Ectodermal cell (in vitro differentiated cells): ENCODE measurements at regions not wholly inside any gene's neighbourhood (a gene's known extent, or its start where the extent isn't known, plus 50 kb on each side); places are given as distances from the start of the nearest gene placed in this dataset.

Source experiments
- H3K27ac ChIP-seq: 2 replicates; pipeline ENCODE4 v1.7.0; 2013; ENCODE audit warnings: mild to moderate bottlenecking, low read depth, low read length; ENCODE audit not compliant: insufficient read depth, poor library complexity, severe bottlenecking
- H3K27me3 ChIP-seq: 2 replicates; pipeline ENCODE4 v1.7.0; 2013; ENCODE audit warnings: mild to moderate bottlenecking, low read length; ENCODE audit not compliant: insufficient read depth, control insufficient read depth, poor library complexity, severe bottlenecking
- H3K36me3 ChIP-seq: one replicate; pipeline ENCODE4 v1.7.0; 2013; ENCODE audit warnings: low read length; ENCODE audit not compliant: control insufficient read depth, insufficient read depth
- H3K4me1 ChIP-seq: one replicate; pipeline ENCODE4 v1.7.0; 2013; ENCODE audit warnings: low read length; ENCODE audit not compliant: control insufficient read depth, insufficient read depth
- H3K4me3 ChIP-seq: 2 replicates; pipeline ENCODE4 v1.7.0; 2013; ENCODE audit warnings: low read depth, low read length, control low read depth; ENCODE audit not compliant: insufficient read depth
- H3K9me3 ChIP-seq: 2 replicates; pipeline ENCODE4 v1.7.0; 2013; ENCODE audit warnings: mild to moderate bottlenecking, low read length, moderate library complexity; ENCODE audit not compliant: control insufficient read depth
- WGBS, 2 experiments: methylation state at CpG; one replicate each; pipeline ENCODE4 v1.1.7; 2013; ENCODE audit warnings: missing lambda C conversion rate in 2 of 2; 5-methylcytosine and 5-hydroxymethylcytosine counted together

- WGBS, 2 experiments: 81 to 94% methylated on average over 4 of the region's 4 CpGs
Observed at GRCh38 chr18:78711971-78712370, 267.6 kb upstream of the SALL3 start.

DNA sequence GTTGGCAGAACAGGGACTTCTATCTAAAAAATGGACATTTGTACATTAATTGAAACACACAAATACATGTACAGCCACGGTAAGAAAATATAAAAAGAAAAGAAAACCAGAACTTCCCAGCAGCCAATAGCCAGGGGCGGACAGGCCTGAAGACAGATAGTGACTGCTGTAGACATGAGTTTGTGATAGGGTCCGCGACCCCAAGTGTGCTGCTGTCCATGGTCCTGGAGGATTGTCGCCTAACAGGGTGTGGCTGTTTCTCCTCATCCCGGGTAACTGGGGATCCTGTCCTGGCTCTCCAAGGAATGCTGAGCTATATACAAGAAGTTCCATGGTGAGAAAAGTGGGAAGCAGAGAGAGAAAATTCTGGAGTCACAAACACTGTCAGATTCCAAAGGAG lies 266.5 kb upstream of the SALL3 start:
- Histone ChIP-seq H3K27ac (no peak overlapping the region), H3K27me3 (no peaks in the 10 kb centered on the region), H3K4me1 (no peaks in the 10 kb centered on the region), H3K4me3 (no peak overlapping the region), H3K36me3 (no peaks in the 10 kb centered on the region), H3K9me3 (no peaks in the 10 kb centered on the region)
- WGBS, 2 experiments: 34 to 38% methylated on average over 5 to 6 of the region's 6 CpGs

More at GRCh38 chr18:78711971-78712370, 267.6 kb upstream of the SALL3 start:
- Histone ChIP-seq H3K4me3 (no peak overlapping the region), H3K9me3 (no peaks in the 10 kb centered on the region), H3K27ac (no peak overlapping the region), H3K36me3 (no peaks in the 10 kb centered on the region), H3K27me3 (no peaks in the 10 kb centered on the region), H3K4me1 (no peaks in the 10 kb centered on the region)

DNA sequence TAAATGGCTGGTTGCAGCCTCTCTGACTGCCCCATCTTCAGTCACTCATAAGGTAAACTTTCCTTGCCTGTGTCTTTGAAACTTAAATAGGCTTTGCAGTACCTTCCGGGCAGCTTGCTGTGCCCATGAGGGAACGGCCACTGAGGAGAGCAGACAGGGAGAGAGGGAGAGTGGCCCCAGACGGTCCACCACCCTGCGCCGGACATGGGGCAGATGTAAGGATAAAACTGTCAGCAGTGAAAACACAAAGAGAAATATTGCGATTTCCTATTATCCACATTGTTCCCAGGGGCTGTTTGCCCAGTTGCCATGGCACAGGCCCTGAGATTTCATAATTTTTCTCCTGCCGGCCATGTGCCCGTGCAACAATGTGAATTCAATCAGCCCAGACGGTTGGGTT lies 265.9 kb upstream of the SALL3 start:
- Histone ChIP-seq H3K27ac (no peak overlapping the region), H3K9me3 (no peaks in the 10 kb centered on the region), H3K4me1 (no peaks in the 10 kb centered on the region), H3K4me3 (no peak overlapping the region), H3K36me3 (no peaks in the 10 kb centered on the region), H3K27me3 (no peaks in the 10 kb centered on the region)
- WGBS, 2 experiments: 91 to 94% methylated on average over 9 of the region's 9 CpGs

DNA sequence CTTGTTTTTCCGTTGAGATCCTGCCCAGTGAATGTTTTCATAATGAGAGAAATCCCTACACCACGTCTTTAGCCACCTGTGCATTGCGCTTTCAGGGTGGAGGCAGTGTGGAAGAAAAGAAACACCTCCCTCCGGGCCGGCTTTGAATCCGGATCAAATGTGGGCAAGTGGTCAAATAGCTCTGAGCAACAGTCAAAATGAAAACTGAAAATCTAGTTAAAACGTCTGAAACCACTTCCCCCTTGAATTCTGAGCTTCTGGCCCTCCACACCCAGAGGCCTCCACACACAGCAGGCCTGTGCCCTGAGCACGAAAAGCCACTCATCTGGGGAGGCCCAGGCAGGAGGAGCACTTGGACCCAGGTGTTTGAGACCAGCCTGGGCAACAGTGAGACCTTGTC lies 263.6 kb upstream of the SALL3 start:
- no peaks in the 10 kb centered on the region for H3K9me3 ChIP-seq
- WGBS, 2 experiments: 88 to 91% methylated on average over 8 of the region's 8 CpGs
- no peak overlapping the region for H3K27ac ChIP-seq
- no peak overlapping the region for H3K4me3 ChIP-seq
- no peaks in the 10 kb centered on the region for H3K27me3 ChIP-seq
- H3K36me3 ChIP-seq: no peaks in the 10 kb centered on the region
- H3K4me1 ChIP-seq: peaks cover 6% of the 10 kb centered on the region

DNA sequence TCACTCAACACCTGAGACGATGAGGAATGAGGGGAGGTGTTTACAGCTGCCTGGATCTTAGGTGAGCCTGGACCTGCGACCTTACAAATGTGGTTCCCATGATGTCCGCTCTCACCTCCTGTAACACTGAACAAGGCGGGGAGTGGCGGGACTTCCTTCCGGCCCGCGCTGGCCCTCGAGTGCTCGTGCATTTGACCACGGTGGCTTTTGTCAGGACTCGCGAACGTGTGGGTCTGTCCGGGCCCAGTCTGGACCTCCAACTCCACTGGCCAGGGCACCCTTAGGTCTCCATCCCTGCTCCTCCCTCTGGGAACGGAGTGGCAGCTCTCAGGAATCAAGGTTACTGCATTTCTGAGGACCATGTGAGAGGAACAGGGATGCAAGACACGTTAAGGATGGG lies 263.0 kb upstream of the SALL3 start:
- H3K4me1 ChIP-seq: peaks cover 11% of the 10 kb centered on the region
- peaks cover 4% of the 10 kb centered on the region for H3K27me3 ChIP-seq
- no peak overlapping the region for H3K27ac ChIP-seq
- 94 to 95% methylated on average over 17 of the region's 17 CpGs for WGBS, 2 experiments
- no peaks in the 10 kb centered on the region for H3K9me3 ChIP-seq
- no peak overlapping the region for H3K4me3 ChIP-seq
- no peaks in the 10 kb centered on the region for H3K36me3 ChIP-seq

- H3K4me3 ChIP-seq: no peak overlapping the region
- H3K27ac ChIP-seq: no peak overlapping the region
- H3K27me3 ChIP-seq: peaks cover 9% of the 10 kb centered on the region
- 90 to 91% methylated on average over 37 of the region's 37 CpGs for WGBS, 2 experiments
- H3K4me1 ChIP-seq: peaks cover 12% of the 10 kb centered on the region
- no peaks in the 10 kb centered on the region for H3K36me3 ChIP-seq
- H3K9me3 ChIP-seq: no peaks in the 10 kb centered on the region
Observed at GRCh38 chr18:78717051-78717765, 262.4 kb upstream of the SALL3 start.

DNA sequence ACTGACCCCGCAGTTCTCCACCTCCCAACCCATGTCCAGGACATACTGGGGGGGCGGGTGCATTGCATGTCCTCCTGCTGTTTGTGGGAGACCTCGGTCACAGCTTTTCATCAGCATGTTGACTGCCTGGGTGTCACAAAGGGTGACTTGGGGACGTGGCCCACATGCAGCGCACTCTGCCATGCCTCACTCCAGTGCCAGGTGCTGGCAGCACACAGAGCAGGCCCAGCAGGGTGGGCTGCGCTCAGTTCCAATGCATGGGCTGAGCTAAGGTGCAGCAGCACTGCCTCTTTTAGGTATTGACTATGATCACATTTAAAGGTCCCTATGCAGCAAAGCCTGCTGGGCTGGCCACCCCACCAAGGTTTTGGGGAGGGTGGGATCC lies 261.9 kb upstream of the SALL3 start:
- Histone ChIP-seq H3K36me3 (no peaks in the 10 kb centered on the region), H3K27me3 (peaks cover 9% of the 10 kb centered on the region), H3K4me1 (peaks cover 12% of the 10 kb centered on the region), H3K4me3 (no peak overlapping the region), H3K27ac (no peak overlapping the region), H3K9me3 (no peaks in the 10 kb centered on the region)
- 93 to 94% methylated on average over 6 of the region's 6 CpGs for WGBS, 2 experiments

- 90 to 94% methylated on average over 11 of the region's 11 CpGs for WGBS, 2 experiments
- no peaks in the 10 kb centered on the region for H3K36me3 ChIP-seq
- no peak overlapping the region for H3K27ac ChIP-seq
- H3K9me3 ChIP-seq: no peaks in the 10 kb centered on the region
- no peak overlapping the region for H3K4me3 ChIP-seq
- H3K27me3 ChIP-seq: peaks cover 9% of the 10 kb centered on the region
- H3K4me1 ChIP-seq: peaks cover 12% of the 10 kb centered on the region
Observed at GRCh38 chr18:78719821-78720220, 259.8 kb upstream of the SALL3 start.

GRCh38 chr18:78720456-78721237 lies 259.0 kb upstream of the SALL3 start:
- Histone ChIP-seq H3K9me3 (no peaks in the 10 kb centered on the region), H3K27me3 (peaks cover 9% of the 10 kb centered on the region), H3K4me3 (no peak overlapping the region), H3K27ac (no peak overlapping the region), H3K36me3 (no peaks in the 10 kb centered on the region), H3K4me1 (peaks cover 12% of the 10 kb centered on the region)
- WGBS, 2 experiments: 85 to 87% methylated on average over 33 of the region's 33 CpGs

DNA sequence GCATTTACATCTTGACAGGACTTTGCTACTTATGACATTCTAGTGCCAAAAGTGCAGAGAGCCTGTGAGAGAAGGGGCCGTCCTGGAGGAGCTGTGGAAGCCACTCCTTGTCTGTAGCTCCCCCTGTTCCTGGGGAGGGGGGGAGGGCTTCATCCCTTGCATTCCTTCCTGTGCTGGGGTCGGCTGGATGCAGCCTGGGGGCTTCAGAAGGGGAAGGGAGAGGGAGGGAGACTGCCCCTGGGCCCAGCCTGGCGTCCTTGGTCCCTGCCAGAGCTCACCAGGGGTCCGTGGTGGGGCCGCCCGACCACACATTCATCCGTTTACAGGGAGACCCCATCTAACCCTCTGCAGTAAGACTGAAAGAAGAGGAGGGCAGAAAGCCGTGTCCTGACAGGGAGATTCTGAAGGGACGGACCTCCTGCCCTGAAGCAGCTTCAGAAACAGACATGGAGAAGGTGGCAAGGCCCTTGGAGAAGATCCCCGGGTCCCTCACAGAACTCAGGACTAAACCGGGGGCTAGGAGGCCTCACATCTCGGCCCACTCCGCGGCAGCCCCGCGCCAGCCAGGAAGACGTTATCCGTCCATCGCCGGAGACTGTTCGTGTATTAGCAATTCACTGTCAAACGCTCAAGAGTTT lies 258.3 kb upstream of the SALL3 start:
- Histone ChIP-seq H3K27me3 (peaks cover 9% of the 10 kb centered on the region), H3K27ac (no peak overlapping the region), H3K4me1 (peaks cover 12% of the 10 kb centered on the region), H3K36me3 (no peaks in the 10 kb centered on the region), H3K4me3 (no peak overlapping the region), H3K9me3 (no peaks in the 10 kb centered on the region)
- WGBS, 2 experiments: 29 to 36% methylated on average over 22 of the region's 22 CpGs
